ENCODE measurements at regions not wholly inside any gene's neighbourhood (a gene's known extent, or its start where the extent isn't known, plus 50 kb on each side); places are given as distances from the start of the nearest gene placed in this dataset.

DNA sequence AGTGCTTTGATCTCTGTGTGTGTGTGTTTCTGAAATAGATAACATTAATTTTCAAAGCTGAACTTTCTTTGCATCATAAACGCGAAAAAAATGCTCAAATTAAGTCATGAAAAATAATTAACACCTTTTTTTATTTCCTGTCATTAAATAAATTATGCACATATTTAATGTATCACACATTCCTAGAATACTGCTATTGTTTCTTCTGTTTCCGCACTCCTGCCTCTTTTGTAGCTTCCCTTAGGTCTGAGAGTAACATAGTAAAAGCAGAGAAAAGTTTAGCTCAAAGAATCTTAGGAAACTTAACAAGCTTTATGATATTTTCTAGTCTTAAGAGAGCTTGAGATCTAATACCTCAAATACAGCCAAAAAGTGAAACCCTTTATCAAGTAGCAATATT lies 504.2 kb downstream of the JRKL start:
- TF ChIP-seq EZH2 (IDR thresholded peaks at IDR 0.05; ENCODE audit: borderline replicate concordance, low read depth, low read length, poor library complexity, severe bottlenecking) (no peak), CTCF (conservative IDR thresholded peaks at IDR 0.05; ENCODE audit: low read depth, low read length) (no peak)

Measured in A673 (cell line).